ENCODE measurements at regions not wholly inside any gene's neighbourhood (a gene's known extent, or its start where the extent isn't known, plus 50 kb on each side); places are given as distances from the start of the nearest gene placed in this dataset.
A peak's percentile ranks its signal among the peaks of the same experiment; 100 is the strongest.
"Not testable (repeated sequence)": the region's sequence is repeated elsewhere in the genome, so short reads cannot be mapped to it uniquely, and the experiment has no call there.

DNA sequence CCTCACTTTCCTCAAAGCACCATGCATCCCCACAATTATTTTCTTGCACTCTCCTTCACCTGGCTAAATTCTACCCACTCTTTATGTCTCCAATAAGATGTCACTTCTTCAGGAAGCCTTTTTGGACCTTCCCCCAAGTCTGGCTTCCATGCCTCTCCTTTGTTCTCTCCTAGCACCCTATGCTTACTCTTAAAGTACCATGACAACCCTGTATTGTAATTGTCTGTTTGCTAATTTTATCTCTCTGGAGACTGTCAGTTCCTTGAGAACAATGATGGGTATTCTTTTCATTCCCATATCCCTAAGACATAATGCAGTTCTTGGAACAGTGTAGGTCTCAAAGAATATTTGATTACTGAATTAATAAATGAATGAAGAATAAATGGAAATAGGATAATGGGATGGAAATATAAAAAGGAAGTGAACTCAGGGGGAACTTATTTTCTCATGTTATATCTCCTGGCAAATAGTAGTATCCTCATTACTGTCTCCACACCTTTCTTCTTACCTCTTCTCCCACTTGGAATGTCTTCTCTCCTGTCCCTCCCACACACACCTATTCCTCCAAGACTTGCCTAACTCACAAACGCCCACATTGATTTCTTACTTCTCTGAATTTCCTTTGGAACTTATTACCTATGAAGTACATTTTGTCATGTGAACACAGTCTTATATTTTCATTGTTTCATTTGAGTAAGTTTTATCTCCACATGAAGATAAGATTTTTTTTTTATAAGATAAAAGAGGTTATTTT is 499.1 kb downstream of the NFIB start:
- DNase-seq (ENCODE audit: low spot score): no peak

DNA sequence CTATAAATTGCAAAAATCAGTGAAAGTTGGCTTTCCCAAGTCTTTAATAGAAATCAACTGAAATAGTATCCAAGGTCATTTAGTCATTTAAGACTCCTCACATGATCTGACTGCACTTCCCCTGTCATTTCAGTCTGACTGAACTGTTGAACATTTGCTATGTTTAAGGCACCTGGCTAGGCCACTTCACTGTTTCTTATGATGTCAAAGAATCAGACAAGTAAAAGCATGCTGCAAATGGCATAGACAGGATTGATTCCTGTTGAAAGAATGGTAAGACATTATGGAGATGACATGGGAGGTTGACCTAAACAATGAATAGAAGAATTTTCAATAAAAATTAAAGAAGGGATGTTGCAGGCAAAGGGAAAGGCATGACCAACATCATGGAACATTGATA is 502.1 kb downstream of the NFIB start:
- DNase-seq (ENCODE audit: low spot score): no peak

DNA sequence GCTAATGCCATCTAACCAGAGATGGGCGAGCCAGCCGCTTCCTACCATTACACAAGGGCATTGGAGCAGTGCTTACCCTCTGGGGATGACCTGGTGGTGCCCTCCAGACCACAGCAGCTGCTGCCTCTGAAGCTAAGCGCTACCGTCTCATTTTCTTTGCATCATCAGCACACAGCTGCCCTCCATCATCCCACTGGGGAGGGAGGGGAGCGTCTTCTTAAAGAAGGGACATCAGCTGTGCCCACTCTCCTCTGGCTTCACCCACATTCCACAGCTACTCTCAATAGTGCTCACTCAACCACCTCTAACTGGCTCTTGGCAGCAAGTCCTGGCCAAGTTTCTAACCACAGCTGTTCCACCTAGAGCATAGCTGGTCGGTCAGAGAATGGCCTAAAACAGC is 503.4 kb downstream of the NFIB start:
- no peak for DNase-seq (ENCODE audit: low spot score)

DNA sequence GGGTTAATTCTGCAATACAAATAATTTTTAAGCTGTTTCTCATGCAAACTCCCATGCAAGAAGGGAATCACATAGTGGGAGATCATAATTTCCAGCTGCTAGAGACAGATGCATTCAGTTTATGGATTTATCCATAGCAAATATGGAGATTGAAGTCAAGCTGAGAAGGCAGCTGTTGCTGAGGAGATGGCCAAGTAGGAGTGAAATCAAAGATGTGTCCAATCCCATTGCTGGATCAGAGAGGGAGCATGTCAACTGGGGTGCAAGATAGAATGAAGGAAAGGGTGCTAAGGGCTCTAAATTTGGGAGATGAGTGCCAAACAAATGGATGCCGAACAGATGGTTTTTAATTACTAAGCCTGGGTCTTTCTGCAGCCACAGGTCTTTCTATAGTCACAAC is 504.5 kb downstream of the NFIB start:
- no peak for DNase-seq (ENCODE audit: low spot score)

DNA sequence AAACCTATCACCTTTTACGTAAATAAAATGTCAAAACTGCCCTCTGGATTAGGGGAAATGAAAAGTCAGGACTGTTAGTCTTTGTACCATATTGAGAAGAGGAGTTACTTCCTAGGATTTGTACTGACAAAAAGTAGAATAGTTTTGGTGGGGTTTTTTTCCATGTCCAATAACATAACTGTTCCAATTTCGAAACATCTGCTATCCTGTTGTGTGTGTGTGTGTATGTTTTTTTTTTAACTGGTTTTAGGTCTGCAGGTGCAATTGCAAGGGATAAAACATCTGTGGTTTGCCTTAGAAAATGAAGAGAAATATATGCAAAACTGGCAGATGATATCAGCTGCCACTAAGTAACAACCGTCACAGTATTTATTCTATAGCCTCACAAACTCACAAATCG is 506.8 kb downstream of the NFIB start:
- DNase-seq (ENCODE audit: low spot score): no peak

DNA sequence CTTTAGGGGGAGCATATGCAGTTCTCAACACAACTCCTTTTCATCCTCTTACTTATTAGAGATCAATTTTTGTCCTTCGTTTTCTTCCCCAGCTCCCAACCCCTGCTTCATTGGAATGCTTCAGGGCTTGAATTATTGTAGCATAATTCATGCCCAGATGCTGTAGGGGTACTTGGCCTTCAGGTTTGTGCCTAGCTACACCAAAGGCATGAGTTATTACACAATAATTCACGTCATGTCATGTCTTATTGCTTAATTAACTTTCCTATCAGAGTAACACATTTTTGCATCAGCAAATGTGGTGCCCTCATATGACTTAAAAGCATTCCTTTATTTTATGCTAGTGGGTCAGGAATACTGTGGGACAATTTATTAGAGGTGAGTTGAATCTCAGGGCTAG is 507.2 kb downstream of the NFIB start:
- DNase-seq (ENCODE audit: low spot score): no peak

DNA sequence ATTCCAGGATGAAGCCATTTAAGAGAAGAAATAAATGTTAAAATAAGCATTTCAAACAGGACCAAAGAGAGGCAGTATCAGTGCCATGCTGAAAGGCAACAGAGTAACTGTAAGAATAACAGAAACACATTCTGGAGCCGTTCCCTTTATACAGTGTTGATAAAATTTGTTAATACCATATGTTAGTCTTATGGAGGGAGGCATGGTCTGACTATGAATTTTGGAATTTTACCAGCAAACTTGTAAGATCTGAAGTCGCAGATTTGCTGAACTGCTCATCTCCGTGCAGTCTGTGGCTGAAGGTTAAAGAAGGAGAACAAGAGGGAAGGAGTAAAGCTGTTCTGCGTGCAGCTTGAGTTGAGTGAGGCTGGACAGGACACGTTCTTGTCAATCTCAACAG is 508.4 kb downstream of the NFIB start:
- no peak for DNase-seq (ENCODE audit: low spot score)

DNA sequence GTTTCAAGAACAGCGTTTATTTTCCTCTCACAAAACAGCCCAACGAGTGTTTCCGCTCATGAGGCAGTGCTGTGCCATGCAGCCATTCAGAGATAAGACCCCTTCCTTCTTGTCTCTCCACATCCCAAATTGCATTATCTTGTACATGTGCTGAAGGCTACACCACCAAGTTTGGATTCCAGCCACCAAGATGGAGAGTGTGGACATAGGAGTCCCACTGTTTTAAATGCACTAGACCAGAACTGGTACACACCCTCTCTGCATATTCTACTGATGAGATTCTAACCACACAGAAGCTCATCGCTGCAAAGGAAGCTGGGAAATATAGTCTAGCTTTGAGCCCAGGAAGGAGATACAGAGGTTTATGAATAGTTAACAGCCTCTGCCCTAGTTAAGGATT is 509.4 kb downstream of the NFIB start:
- DNase-seq (ENCODE audit: low spot score): no peak

DNA sequence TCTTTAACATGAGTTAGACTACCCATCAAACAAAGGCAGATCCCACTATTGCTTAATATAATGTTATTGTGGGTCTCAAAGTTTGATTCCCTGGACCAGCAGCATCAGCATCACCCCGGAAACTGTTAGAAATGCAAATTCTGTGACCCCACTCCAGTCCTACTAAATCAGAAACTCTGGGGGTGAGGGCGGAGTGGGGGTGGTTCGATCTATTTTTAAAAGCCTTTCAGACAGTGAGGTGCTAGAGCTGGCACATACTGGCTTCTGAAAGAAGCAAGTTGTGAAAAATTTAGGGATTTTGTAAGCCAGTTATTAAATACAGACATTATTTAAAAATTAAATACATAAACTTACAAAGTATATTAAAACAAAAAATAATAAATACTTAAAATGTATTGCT is 513.2 kb downstream of the NFIB start:
- DNase-seq (ENCODE audit: low spot score): no peak

DNA sequence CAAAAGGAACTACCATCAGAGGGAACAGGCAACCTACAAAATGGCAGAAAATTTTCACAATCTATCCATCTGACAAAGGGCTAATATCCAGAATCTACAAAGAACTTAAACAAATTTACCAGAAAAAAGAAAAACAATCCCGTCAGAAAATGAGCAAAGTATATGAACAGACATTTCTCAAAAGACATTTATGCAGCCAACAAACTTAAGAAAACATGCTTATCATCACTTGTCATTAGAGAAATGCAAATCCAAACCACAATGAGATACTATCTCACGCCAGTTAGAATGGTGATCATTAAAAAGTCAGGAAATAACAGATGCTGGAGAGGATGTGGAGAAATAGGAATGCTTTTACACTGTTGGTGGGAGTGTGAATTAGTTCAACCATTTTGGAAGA is 516.2 kb downstream of the NFIB start:
- DNase-seq (ENCODE audit: low spot score): not testable (repeated sequence)

DNA sequence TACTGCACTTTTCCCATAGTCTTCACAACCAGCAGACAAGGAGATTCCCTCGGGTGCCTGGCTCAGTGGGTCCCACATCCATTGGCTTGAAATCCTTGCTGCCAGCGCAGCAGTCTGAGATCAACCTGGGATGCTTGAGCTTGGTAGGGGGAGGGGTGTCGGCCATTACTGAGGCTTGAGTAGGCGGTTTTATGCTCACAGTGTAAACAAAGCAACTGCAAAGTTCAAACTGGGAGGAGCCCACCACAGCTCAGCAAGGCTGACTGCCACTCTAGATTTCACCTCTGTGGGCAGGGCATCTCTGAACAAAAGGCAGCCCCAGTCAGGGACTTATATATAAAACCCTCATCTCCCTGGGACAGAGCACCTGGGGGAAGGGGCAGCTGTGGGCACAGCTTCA is 512.3 kb upstream of the MPDZ start:
- no peak for DNase-seq (ENCODE audit: low spot score)

DNA sequence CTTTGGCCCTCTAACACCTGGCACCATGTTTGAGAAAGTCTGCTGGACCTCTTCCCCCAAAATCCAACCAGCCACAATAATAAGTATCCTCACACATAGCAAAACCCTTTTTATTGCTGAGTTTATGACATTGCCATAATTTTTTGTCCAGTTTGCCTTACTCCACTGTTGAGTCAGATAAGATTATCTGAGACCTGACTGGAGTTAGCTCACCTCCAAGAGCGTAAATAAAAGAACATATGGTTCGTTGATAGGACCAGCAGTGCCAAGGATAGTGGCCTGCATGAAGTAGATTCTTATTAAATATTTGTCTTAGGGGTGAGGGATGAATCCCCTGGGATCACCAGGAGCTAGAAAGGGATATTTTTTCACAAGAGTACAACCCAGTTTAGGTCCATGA is 510.6 kb upstream of the MPDZ start:
- no peak for DNase-seq (ENCODE audit: low spot score)

DNA sequence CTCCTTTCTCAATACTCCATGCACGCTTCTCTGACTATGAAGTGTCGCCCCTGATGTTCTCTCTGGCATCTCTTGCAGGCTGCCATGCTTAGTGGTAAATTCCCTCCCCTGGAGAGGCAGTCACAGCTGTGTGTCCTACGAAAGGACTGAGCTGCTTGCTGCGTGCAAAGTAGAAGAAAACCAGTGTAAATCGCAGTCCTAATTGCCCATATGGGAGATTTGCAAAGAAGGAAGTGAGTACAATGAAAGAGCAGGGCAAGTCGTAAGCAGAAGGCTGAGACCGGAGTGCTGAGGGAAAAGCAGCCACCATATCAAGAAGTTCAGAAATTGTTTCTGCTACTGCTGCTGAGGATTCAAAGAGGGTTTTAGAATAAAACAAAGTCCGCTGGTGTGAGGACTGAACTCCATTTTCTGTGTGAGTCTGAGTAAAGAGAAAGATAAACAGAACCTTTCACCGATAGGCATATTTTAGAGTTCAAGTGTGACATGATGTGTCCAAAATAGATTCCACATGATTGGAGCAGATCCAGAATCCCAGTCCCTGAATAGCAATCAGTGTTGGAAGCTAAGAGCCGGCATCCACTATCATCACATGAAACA is 507.8 kb upstream of the MPDZ start:
- no peak for DNase-seq (ENCODE audit: low spot score)

DNA sequence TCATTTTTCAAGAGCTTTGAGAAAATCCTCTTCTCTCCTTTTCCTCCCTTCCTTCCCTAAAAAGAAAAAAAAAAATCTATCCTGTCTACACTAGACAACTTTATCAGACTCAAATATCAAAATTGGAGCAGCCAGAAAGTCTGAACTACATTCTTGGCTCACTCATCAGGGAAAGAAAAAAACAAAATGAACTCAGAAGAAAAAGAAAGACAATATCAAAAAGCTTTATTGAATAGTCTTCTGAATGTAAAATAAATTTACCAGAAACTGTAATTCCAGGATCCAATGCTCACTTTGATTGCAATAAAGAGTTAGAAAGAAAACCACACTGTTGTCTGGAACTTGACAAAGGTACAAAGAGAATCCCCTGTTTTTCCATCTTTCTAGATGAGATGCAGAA is 507.2 kb upstream of the MPDZ start:
- no peak for DNase-seq (ENCODE audit: low spot score)

DNA sequence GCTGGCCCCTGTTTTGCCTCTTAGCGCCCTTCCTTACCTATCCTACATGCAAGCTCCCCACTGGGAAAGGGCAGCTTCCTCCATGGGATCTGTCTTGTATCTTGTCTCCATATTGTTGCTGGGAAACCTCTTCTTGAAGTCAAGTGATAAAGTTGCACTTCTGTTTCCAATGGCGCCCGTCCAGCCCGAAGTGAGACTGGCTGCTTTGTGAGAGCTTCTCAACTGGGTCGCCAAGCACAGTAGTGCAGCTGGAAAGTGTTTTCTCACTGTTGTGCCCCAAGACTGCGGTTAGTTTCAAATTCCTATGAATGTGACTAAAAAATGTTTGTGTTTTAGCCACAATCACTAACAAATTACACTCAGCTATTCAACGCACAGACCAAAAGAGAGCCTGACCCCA is 506.6 kb upstream of the MPDZ start:
- DNase-seq (ENCODE audit: low spot score): peak; percentile 12

DNA sequence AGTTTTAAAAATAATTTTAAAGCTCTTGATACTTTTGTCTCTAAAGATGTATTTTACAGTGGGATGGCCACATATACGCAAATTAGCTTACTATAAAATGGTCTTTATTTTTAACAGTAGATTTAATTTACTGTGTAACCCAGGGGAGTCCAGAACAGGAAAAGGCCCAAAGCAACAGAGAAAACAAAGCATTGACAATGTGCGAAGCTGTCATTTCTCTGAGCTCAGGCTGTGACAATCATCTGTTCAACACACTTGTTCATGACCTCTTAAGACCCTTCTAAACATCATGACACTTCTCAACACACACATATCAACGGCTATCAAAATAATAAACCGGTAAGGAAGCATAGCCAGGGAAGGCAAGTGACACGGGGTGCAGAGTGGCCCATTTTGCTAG is 499.6 kb upstream of the MPDZ start:
- DNase-seq (ENCODE audit: low spot score): no peak

DNA sequence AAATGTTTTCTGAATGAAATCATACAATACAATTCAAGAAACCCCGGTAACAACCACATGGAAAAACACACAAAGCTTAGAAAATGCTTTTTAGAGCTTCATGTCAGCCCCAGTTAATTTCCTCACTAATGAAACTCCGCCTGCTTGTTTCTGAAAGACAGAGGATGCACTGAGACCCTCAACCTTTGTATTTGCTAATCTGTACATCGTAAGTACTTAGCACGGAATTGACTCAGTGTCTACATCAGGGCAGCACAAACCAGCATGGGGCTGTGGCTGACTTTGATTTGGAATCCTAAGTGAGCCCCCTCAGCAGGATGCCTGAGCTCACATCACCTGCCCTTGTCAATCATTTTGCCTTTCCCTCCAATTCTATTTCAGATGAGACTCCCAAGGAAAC is 499.1 kb upstream of the MPDZ start:
- no peak for DNase-seq (ENCODE audit: low spot score)

DNA sequence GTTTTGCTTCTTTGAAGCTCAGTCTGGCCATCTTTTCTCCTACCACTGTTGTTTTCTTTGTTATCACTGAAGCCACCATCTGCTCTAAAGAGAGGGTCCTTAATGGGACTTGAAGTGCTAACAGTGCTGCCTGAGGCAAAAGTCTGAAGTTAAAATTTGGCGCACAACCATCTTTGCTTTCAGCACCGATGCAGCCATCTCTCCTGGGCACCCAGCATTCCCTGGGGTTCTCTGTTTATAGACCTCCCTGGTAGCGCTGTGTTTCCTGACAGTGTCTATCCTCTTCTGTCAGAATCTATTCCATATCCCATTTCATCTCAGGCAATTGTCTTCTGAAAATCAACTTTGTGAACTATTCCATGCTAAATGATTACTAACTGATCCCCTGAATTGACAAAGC is 491.5 kb upstream of the MPDZ start:
- no peak for DNase-seq (ENCODE audit: low spot score)

DNA sequence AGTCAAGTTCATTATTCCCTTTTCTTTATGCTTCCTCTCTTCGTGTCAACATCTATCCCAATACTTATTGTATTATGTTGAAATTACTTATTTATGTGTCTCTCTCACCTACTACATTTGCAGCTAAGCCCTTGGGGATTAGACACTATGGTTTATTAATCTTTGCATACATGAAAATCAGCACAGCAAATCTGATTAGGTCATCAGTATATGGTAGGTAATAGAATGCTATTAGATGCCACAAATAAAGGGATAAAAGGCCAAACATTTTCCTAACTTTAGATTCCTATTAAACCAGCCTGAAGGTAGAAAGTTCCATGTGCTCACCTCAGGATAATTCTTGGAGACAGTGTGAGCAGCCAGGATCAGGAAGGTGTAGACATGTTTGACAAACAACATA is 490.1 kb upstream of the MPDZ start:
- DNase-seq (ENCODE audit: low spot score): no peak

DNA sequence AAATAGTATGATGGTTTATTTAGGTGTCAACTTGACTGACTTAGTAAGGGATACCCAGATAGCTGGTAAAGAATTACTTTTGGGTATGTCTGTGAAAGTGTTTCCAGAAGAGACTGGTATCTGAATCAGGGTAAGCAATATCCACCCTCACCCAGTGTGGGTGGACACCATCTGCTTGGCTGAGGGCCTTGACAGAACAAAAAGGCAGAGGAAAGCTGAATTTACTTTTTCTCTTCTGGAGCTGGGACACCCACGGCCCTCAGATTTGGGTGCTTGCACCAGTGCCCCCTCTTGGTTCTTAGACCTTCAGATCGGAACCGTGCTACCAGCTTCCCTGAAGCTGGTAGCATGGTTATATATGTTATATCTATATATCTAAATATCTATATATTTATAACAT is 489.5 kb upstream of the MPDZ start:
- DNase-seq (ENCODE audit: low spot score): no peak

DNA sequence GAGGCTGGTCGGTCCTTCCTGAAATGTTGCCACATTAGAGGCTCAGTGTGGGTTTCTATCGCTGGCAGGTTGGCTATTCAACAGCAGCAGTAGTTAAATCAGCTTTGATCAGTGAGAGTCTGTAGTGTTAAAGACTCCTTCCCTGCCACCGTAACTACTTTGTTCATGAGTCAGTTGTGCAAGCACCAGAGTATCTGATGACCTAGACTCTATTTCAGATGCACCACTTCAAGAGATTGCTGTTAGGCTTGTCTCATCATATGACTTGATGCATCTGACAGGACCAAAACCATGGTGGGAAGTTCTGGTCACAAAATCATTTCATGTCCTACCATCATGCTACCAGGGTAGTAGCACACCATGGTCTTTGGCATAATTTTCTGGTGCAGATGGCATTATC is 482.7 kb upstream of the MPDZ start:
- no peak for DNase-seq (ENCODE audit: low spot score)

DNA sequence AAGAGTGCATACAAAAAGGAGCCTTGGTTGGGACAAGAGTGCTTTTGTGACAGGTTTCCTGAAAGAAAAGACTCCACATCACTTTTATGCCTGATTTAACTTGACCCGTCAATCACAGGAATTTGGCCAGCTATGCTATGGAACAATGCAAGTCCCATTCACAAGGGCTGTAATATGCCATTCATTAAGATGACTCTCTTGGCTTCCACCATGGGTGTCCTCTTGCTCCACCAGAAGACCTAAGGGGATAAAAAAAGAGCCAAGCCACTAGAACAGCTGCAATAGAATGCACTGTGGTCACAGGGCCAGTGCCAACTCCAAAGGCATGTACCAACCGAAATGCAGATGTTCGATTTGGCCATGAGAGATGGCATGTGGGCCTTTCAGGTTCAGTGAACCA is 480.1 kb upstream of the MPDZ start:
- DNase-seq (ENCODE audit: low spot score): no peak

DNA sequence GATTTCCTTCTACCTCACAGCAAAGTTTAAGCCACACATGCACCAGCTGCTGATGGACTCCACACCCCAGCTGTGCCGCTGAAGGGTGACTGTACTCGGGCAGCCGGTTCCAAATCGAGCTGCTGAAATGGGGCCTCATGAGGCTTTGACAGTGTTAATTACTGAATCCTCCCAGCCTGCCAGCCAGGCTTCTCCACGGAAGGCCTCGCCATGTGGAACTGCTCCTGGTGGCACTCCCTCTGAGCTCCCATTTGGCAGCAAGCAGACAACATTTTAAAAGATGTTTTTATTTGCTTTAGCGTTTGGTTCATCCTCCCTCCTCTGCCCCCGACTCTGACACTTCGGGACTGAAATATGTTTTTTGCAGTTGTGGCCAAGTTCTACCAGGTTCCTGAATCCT is 479.4 kb upstream of the MPDZ start:
- no peak for DNase-seq (ENCODE audit: low spot score)

DNA sequence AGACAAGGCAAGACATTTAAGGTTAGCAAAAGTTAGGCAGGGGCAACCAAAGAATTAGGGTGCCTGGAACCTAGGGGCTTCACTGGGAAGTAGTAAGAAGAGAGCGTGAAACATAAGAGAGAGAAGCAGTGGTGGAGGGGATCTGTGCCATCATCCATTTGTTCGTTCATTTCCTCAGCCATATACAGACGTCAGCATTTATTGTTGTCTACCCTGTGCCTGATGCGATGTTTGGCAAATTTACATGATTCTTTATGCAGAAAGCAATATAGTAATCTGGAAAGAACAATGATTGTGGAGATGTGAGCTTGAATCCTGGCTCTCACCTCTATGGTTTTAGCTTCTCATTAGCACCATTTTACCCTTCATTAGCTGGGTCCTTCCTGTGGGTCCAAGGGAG is 477.5 kb upstream of the MPDZ start:
- DNase-seq (ENCODE audit: low spot score): no peak
